ENCODE measurements at regions not wholly inside any gene's neighbourhood (a gene's known extent, or its start where the extent isn't known, plus 50 kb on each side); places are given as distances from the start of the nearest gene placed in this dataset.
"Not testable (repeated sequence)": the region's sequence is repeated elsewhere in the genome, so short reads cannot be mapped to it uniquely, and the experiment has no call there.

- no peak overlapping the region for H2BK120ac ChIP-seq (ENCODE audit: low read depth, low read length, poor library complexity, severe bottlenecking)
- H3K18ac ChIP-seq (ENCODE audit: insufficient read length, low read depth, low read length) = no peak overlapping the region
- H3K4me1 ChIP-seq (ENCODE audit: insufficient read depth, low read length) = no peaks in the 10 kb centered on the region
- Mint-ChIP-seq H3K36me3 (ENCODE audit: insufficient read depth in 1 of 3, low read depth in 3 of 3) (peaks cover 0 to 9% (median 4%) of the 10 kb centered on the region in 3 experiments; a peak in 3 of 7 replicates), H3K27me3 (ENCODE audit: low read depth) (no peaks in the 10 kb centered on the region), H3K27ac (no peak overlapping the region), H3K4me1 (no peaks in the 10 kb centered on the region), H3K9me3 (peaks cover 7 to 8% of the 10 kb centered on the region in 2 experiments; a peak in 4 of 5 replicates), H3K4me3 (no peak overlapping the region)
- H4K91ac ChIP-seq (ENCODE audit: insufficient read length, low read depth, low read length) = no peak overlapping the region
- H3K9me3 ChIP-seq (ENCODE audit: control insufficient read depth, low read depth, low read length) = no peaks in the 10 kb centered on the region
- no peak overlapping the region for H3K56ac ChIP-seq (ENCODE audit: insufficient read length, low read depth, low read length)
- no peak for DNase-seq
- no peak overlapping the region for H3K9ac ChIP-seq (ENCODE audit: extremely low read depth, insufficient read length, low read length)
- H3K23ac ChIP-seq (ENCODE audit: insufficient read length, low read depth, low read length) = no peak overlapping the region
- no peak for TF ChIP-seq CTCF (conservative IDR thresholded peaks at IDR 0.05)
- no peaks in the 10 kb centered on the region for H3K79me2 ChIP-seq (ENCODE audit: insufficient read depth, low read length)
- H2AFZ ChIP-seq (ENCODE audit: low read length) = peak overlapping the region; percentile 68
- no CpG with 5 or more reads among the region's 2 CpGs for WGBS (ENCODE audit: extremely low coverage, insufficient read length, low lambda C conversion rate)
- no peak overlapping the region for H3K27ac ChIP-seq (ENCODE audit: insufficient read length, low read depth, low read length)
- H4K8ac ChIP-seq (replicated peaks; ENCODE audit: insufficient read length, low read depth, low read length) = no peak overlapping the region
- no peaks in the 10 kb centered on the region for H4K20me1 ChIP-seq (ENCODE audit: control insufficient read depth, insufficient read depth, insufficient read length)
- H3K4ac ChIP-seq (ENCODE audit: low read depth, low read length) = no peak overlapping the region
- no peaks in the 10 kb centered on the region for H3K27me3 ChIP-seq (ENCODE audit: insufficient read depth, low read length)
- H3K23me2 ChIP-seq (ENCODE audit: insufficient read length, low read depth, low read length, poor library complexity, severe bottlenecking) = no peaks in the 10 kb centered on the region
- no peak overlapping the region for H2BK20ac ChIP-seq (ENCODE audit: low read depth, low read length, poor library complexity, severe bottlenecking)
- H2BK15ac ChIP-seq (ENCODE audit: low read depth, low read length) = no peak overlapping the region
- no peak overlapping the region for H3T11ph ChIP-seq (ENCODE audit: low read length)
- no peak overlapping the region for H4K5ac ChIP-seq (ENCODE audit: insufficient read length, low read depth, low read length)
- H3K79me1 ChIP-seq (ENCODE audit: insufficient read depth, low read depth, low read length, poor library complexity, severe bottlenecking) = no peaks in the 10 kb centered on the region
- H3K14ac ChIP-seq (ENCODE audit: insufficient read depth, low read length) = no peak overlapping the region
- H3K4me2 ChIP-seq (ENCODE audit: insufficient read depth, insufficient read length, low read length) = no peak overlapping the region
- H2AK5ac ChIP-seq (ENCODE audit: insufficient read length, low read length) = no peak overlapping the region
- H2BK5ac ChIP-seq (ENCODE audit: insufficient read length, low read length) = no peak overlapping the region
- no peak overlapping the region for H2BK12ac ChIP-seq (ENCODE audit: insufficient read length, low read depth, low read length)
Measured at GRCh38 chr1:191508239-191508638, 650.0 kb upstream of the RGS18 start.

GRCh38 chr1:191511480-191511879 lies 646.8 kb upstream of the RGS18 start:
- H3K27ac Mint-ChIP-seq; H2AFZ ChIP-seq (ENCODE audit: low read length); H3K18ac ChIP-seq (ENCODE audit: insufficient read length, low read depth, low read length); H3K4me1 Mint-ChIP-seq; H3K79me2 ChIP-seq (ENCODE audit: insufficient read depth, low read length); H3K14ac ChIP-seq (ENCODE audit: insufficient read depth, low read length); H4K8ac ChIP-seq (replicated peaks; ENCODE audit: insufficient read length, low read depth, low read length); H3K9me3 ChIP-seq (ENCODE audit: control insufficient read depth, low read depth, low read length); H2BK15ac ChIP-seq (ENCODE audit: low read depth, low read length); H4K20me1 ChIP-seq (ENCODE audit: control insufficient read depth, insufficient read depth, insufficient read length); H3K79me1 ChIP-seq (ENCODE audit: insufficient read depth, low read depth, low read length, poor library complexity, severe bottlenecking); H3K27ac ChIP-seq (ENCODE audit: insufficient read length, low read depth, low read length); H2BK20ac ChIP-seq (ENCODE audit: low read depth, low read length, poor library complexity, severe bottlenecking); H2BK5ac ChIP-seq (ENCODE audit: insufficient read length, low read length); H3K4me1 ChIP-seq (ENCODE audit: insufficient read depth, low read length); H3K27me3 ChIP-seq (ENCODE audit: insufficient read depth, low read length); H3K27me3 Mint-ChIP-seq (ENCODE audit: low read depth); H3K36me3 Mint-ChIP-seq (ENCODE audit: insufficient read depth in 1 of 3, low read depth in 3 of 3); H4K5ac ChIP-seq (ENCODE audit: insufficient read length, low read depth, low read length); H3K9ac ChIP-seq (ENCODE audit: extremely low read depth, insufficient read length, low read length); DNase-seq; H3K4me3 Mint-ChIP-seq; H3T11ph ChIP-seq (ENCODE audit: low read length); H4K91ac ChIP-seq (ENCODE audit: insufficient read length, low read depth, low read length); H2BK12ac ChIP-seq (ENCODE audit: insufficient read length, low read depth, low read length); H3K56ac ChIP-seq (ENCODE audit: insufficient read length, low read depth, low read length); H3K23me2 ChIP-seq (ENCODE audit: insufficient read length, low read depth, low read length, poor library complexity, severe bottlenecking); H2BK120ac ChIP-seq (ENCODE audit: low read depth, low read length, poor library complexity, severe bottlenecking); H3K4ac ChIP-seq (ENCODE audit: low read depth, low read length); H3K4me2 ChIP-seq (ENCODE audit: insufficient read depth, insufficient read length, low read length); H2AK5ac ChIP-seq (ENCODE audit: insufficient read length, low read length); H3K23ac ChIP-seq (ENCODE audit: insufficient read length, low read depth, low read length): not testable (repeated sequence)
- peaks cover 11 to 12% of the 10 kb centered on the region in 2 experiments; a peak in 4 of 5 replicates for H3K9me3 Mint-ChIP-seq
- no CpG with 5 or more reads among the region's 3 CpGs for WGBS (ENCODE audit: extremely low coverage, insufficient read length, low lambda C conversion rate)
